NCI-H82 (cell line): ENCODE measurements at regions not wholly inside any gene's neighbourhood (a gene's known extent, or its start where the extent isn't known, plus 50 kb on each side); places are given as distances from the start of the nearest gene placed in this dataset.

Experiments
- DNase-seq: peaks from one replicate; lab custom pipeline; 2025; lab: John Stamatoyannopoulos, UW

DNA sequence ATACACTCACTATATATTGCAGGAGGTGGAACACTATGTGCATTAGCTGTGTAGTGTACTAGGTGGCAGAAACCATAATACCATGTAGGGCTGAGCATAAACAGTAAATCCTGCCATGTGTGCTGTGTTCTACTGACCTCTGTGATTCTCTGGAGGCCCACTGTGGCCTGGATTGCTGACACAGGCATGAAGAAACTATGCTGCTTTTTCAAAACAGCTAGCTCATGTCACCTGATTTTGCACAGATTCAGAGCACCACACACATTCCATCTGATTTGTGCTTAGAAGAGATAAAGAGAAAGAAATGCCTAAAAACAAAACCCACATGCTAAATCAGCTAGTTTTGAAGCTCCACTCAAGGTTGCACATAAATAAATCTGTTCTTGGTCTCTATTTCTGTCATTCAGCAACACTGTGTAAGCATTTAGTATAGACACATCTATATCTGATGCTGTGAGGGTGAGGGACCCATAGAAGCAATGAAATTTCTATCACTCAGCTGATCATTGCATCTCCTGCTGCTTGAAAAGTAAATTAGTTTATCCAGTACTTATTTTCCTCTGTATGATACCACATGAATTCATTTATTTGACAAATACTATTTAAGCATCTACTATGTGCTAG is 1007.7 kb upstream of the SEMA6D start:
- DNase-seq, result no peak

DNA sequence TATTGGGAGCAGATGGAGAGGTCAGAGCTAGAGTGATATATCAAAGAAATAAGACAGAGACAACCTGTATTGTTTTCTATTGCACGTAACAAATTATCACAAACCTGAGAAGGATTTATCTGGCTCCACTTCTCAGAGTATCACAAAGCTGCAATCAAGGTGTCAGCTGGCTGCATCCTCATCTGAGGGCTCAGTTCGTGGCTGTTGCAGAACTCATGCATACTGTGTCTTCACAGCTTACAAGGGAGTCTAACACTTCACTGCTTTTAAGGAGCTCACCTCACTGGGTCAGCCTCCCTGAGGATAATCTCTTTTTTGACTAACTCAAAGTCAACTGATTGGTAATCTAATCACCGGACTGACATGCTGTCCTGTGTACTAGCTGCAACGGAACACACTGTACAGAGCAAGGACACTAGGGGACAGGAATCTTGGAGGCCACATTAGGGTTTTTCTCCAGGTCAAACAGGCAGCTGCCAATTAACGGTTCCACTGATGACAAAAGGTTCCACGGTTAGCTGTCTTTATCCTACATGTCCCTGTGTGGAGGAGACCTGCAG is 1006.8 kb upstream of the SEMA6D start:
- peak; percentile 87 for DNase-seq

DNA sequence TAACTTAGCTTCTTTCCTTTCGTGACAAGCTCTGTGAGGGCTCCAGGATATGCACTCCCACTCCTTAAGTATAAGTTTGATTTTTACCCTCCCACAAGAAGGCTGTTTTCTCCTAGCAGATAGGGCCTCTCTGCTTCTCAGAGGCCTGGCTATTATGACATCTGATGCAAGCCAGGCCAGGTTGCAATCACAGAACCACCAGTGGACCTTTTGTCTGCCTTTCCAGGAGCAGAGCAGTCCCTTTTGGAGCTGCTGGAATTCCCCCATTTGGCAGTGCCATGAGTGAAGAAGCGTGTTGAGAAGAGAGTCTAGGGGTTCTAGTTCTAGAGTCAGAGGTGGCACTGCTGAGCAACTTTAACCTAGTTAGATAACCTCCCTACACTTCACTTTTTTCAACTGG is 1004.3 kb upstream of the SEMA6D start:
- no peak for DNase-seq

DNA sequence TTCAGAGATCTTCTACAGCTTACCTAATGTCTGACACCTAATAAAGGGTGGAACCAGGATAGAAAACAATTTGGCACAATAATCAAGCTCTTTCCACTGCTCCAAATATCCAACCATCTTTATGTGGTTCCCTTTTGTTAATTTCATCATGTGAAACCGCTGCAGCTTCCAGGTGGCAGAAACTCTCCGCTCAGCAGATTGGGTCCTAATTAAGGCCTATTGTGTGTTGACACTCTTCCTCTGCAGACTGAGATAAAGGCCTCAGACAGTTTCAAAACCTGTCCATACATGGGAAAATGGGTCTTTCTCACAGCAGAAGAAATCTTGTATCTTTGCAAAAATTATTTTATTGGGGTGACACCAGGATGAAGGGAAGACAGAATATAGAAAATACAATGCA is 1002.4 kb upstream of the SEMA6D start:
- DNase-seq, result no peak

- no peak for DNase-seq
These were observed 994.0 kb upstream of the SEMA6D start for GRCh38 chr15:46723308-46723707.

DNA sequence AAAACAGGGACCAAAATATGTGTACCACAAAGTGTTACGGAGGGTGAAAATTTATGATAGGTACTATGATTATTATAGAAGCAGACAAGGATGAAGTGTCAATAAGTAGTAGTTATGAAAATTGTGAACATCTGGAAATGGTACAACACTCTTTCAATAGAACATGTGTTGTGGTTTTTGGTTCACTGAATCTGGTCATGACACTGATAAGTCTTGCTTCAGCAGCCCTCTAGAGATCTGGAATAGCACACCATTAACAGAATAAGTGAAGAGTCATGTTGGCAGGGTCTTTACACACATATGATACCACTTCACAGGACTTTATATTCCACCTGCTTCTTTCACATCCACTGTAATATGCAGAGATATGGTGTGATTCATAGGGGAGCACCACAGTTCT is 985.2 kb upstream of the SEMA6D start:
- no peak for DNase-seq

DNA sequence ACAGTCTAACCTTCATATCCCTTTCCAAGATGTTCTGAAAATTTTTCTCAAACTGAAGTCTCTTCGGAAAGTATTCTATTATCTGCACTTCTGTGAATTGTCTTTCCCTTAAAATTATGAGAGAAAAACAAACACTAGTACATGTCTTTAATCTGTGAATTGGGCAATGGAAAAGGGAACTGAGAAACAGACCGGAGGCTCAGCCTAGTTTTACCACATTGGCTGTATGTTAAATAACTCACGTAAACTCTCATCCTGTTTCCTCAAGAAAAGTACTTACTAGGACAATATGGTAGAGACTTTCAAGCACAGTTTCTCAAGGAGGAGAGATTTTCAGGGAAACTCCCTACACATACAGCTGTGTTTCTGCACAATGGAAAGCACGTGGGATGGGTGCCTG is 982.2 kb upstream of the SEMA6D start:
- DNase-seq, result no peak

DNA sequence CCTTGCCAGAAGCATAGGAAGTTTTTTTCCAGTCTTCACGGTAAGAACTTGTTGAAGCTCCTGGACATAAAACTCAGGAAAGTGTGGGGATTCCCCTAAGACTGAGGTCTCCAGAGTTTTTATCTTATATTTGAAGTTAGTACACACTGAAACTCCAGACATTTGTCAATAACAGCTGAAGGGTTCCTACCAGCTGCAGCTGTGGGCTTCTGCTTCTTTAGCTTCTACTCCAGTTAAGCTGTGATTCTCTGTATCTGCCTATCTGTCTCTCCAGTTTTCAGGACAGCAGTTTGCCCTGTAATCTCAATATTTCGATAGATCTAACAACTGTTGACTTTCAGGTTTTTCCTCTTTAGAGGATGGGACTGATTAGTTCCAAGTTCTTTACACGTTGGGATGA is 966.0 kb upstream of the SEMA6D start:
- DNase-seq, result no peak

DNA sequence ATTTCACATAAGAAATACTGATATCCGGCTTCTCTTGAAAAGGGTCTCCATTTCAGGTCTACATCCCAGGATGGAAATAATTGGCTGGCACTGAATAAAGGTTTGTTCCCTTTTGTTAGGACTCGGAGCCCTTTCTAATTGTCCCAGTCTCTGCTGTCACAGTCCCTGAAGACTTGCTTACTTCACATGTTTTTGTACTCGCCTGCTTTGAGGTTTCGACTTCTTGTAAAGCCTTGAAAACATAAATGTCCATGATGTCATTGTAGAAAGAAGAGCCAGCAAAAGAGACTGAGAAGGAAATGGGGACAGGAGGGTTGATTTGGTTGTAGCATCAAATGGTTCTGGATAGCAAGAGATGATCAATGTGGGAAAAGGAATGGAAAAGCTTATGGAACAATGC is 963.4 kb upstream of the SEMA6D start:
- DNase-seq, result no peak

GRCh38 chr15:46763091-46763490 is 954.2 kb upstream of the SEMA6D start:
- no peak for DNase-seq

DNA sequence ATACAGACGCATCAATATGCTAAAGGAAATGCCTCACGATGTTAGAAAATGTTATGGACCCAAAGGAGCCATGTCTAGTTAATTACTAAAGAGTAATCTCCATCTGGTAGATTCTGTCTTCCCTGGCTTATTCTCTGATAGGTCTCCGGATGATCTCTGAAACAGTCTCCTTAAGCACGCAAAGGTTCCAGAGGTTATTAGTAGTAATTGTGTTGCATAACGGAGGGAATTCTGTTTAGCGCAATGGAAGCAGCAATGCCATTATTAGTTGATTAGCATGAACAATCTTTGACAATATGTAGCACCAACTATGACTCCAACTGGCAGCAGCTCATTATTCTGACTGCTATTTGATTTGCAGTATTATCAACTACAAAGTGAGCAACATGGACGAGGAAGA is 952.5 kb upstream of the SEMA6D start:
- DNase-seq, result peak; percentile 13

GRCh38 chr15:46766021-46766420 is 951.3 kb upstream of the SEMA6D start:
- DNase-seq, result no peak

- DNase-seq, result peak; percentile 11
These were observed 949.0 kb upstream of the SEMA6D start for GRCh38 chr15:46768287-46768686.

DNA sequence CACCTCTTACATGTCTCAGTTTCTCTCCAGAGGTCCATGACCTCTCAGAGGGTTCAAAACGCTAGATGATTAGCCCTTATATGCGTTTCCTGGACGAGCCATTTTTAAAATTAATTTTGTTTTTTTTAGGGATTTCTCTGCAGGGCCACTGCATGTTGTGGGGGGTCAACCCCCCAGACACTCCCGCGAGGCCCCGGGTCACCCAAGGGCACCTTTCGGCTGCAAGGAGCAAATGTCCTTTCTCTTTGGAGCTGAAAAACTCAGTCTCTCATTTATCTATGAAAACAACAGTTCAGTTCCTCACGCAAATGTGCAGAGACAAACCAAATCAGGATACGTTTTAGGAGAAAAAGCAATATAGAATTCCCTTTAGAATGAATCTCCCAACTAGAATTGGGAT is 944.3 kb upstream of the SEMA6D start:
- no peak for DNase-seq

DNA sequence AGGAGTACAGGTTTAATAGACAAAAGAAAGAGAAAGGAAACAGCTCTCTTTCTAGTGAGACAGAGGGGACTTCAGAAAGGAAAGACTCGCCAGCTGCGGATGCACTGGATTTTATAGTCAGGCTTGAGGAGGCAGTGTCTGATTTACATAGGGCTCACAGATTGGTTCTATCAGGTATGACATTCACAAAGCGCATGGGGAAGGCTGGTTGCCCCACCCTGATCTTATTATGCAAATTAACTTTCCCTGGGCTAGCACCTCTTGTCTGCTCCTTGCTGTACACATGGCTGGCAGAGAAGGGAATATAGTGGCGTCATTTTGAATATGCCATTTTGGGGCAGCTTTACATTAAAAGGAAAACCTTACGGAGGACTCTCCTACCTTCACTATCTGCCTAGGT is 938.4 kb upstream of the SEMA6D start:
- peak; percentile 48 for DNase-seq

DNA sequence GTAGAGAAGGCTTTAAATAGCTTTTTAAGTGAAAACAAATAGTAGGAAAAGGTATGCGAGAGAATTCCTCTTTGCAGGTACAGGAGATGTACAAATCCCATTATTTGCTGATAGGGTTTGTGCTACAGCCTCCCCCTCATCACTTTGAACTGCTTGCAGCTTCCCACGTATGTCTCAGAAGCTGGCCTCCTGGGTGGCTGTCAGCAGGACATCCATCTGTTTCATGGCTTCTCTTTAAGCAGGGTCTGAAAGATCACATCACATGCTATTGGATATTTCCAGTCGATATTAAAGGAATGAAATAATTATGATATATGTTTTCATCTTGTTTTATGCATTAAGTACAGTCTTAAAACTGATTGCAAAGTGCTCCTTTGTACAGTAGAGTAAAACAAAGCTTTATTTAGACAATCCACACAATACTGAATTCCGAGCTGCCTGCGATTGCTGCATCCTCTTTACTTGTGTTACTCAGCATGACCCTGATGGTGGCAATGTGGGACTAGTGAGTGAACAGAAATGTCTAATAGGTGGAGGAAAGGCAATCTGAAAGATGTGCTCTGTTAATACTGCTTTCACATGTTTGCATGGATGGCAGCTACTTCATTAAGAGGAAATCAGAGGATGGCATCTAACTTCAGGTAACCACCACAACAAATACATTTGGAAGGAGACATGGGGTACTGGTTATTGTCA is 930.6 kb upstream of the SEMA6D start:
- DNase-seq, result peak; percentile 64

DNA sequence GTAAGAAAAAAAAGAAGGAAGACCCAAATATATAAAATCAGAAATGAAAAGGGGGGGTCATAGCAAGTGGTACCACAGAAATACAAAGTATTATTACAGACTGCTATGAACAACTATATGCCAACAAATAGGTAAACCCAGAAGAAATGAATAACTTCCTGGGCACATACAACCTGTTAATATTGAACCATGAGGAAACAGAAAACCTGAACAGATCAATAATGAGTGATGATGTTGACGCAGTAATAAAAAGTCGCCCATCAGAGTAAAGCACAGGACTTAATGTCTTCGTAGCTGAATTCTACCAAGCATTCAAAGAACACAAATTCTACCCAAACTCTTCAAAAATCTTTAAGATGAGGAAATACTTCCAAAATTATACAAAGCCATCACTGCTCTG is 921.6 kb upstream of the SEMA6D start:
- DNase-seq, result no peak

- no peak for DNase-seq
These were observed 908.5 kb upstream of the SEMA6D start for GRCh38 chr15:46808834-46809233.

GRCh38 chr15:46815240-46815639 is 902.1 kb upstream of the SEMA6D start:
- no peak for DNase-seq

DNA sequence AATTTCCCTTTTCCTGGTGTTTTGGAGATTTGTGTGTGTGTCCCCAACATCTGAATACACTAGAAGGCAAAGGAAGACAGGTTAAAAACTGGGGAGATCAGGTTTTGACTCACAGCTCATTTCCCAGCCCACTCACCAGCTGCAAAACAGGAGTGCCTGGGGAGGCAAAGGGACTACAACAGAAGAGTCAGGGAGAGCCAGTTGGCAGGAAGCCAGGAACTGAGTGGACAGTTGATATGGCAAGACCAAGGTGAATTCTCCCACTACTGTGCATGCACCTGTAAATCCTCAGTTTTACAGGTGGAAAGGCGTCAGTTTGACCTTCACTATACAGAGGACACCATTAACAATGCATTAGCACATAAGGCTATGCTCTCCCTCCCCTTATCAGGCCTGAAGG is 901.5 kb upstream of the SEMA6D start:
- DNase-seq, result peak; percentile 39

GRCh38 chr15:46848704-46849103 is 868.6 kb upstream of the SEMA6D start:
- DNase-seq, result no peak

- no peak for DNase-seq
These were observed 863.7 kb upstream of the SEMA6D start for GRCh38 chr15:46853600-46853999.

DNA sequence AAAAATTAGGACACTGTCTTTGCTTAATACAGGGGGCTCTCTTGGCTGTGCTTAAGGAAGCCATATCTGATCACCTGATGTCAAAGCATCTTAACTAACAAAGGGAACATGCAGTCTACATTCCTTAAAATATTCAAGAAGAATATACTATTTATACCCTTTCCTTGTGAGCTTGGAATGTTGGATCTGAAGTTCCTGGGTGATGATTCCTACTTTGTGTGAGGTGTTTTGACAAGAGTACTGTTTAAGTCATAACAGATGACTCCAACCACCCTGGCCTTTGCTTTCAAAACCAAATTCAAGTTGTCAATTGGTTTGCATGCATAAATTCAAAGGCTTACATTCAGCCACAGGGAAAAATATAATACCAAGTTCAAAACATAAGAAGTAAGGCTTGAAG is 862.7 kb upstream of the SEMA6D start:
- DNase-seq, result no peak

DNA sequence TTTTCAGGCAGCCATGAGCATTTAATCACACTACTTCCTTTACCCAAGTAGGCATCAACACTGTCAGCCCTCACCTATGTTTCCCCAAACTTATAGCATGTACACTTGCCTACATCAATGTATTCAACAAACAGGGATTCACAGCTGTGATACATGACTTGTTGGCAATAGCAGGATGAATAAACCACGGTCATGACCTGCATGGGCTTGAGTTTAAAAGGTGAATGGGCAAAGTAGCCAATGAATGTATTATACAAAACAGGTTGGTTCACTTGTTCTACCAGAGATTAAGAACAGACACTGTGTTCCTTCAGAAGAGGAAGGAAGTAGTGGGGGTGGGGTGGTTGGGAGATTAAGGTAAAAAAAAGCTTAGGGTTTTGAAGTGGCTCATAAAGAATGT is 861.9 kb upstream of the SEMA6D start:
- DNase-seq, result no peak
